Prostate gland (tissue), 2 donors: ENCODE measurements at regions not wholly inside any gene's neighbourhood (a gene's known extent, or its start where the extent isn't known, plus 50 kb on each side); places are given as distances from the start of the nearest gene placed in this dataset.

Experiments
- POLR2A ChIP-seq: fragments of 450-650 bp; IDR thresholded peaks from one replicate; pipeline ENCODE4 v1.6.1; 2016; ENCODE audit warnings: antibody characterized with exemption, mild to moderate bottlenecking
- POLR2AphosphoS5 ChIP-seq: sonication (generic); formaldehyde crosslinking; IDR thresholded peaks from one replicate; pipeline ENCODE4 v1.6.1; 2017; ENCODE audit warnings: antibody characterized with exemption
- TF ChIP-seq, protein P1 (sequence below), 4 experiments: fragments of 200-600 bp in 2 of 4; fragments of 450-650 bp in 2 of 4; sonication (generic) in 2 of 4; IDR thresholded peaks; 1 replicate in 3 of 4; 2 replicates in 1 of 4; pipeline ENCODE4 v1.5.1; 2016 to 2019; ENCODE audit warnings: antibody characterized with exemption in 4 of 4, mild to moderate bottlenecking in 2 of 4, moderate library complexity in 2 of 4

DNA sequence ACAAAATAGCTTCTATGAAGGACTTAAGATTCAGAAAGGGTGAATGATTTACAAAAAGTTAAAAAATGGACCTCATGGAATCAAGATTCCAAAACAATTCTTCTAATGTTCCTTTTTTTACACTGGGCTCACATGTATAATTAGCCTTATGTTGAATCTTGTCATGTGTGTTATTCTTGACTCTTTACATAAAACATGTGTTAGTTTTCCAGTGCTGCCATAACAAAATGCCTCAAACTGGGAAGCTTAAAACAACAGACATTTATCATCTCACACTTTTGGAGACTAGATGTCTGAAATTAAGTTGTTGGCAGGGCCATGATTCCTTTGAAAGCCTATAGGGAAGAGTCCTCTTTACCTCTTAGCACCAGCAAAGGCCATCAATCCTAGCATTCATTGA is 192.5 kb upstream of the SORCS1 start:
- TF ChIP-seq, protein P1, sequence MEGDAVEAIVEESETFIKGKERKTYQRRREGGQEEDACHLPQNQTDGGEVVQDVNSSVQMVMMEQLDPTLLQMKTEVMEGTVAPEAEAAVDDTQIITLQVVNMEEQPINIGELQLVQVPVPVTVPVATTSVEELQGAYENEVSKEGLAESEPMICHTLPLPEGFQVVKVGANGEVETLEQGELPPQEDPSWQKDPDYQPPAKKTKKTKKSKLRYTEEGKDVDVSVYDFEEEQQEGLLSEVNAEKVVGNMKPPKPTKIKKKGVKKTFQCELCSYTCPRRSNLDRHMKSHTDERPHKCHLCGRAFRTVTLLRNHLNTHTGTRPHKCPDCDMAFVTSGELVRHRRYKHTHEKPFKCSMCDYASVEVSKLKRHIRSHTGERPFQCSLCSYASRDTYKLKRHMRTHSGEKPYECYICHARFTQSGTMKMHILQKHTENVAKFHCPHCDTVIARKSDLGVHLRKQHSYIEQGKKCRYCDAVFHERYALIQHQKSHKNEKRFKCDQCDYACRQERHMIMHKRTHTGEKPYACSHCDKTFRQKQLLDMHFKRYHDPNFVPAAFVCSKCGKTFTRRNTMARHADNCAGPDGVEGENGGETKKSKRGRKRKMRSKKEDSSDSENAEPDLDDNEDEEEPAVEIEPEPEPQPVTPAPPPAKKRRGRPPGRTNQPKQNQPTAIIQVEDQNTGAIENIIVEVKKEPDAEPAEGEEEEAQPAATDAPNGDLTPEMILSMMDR (IDR thresholded peaks at IDR 0.05): no peak
- TF ChIP-seq POLR2AphosphoS5: no peak
- TF ChIP-seq POLR2A: no peak
